ENCODE measurements at regions not wholly inside any gene's neighbourhood (a gene's known extent, or its start where the extent isn't known, plus 50 kb on each side); places are given as distances from the start of the nearest gene placed in this dataset.

DNA sequence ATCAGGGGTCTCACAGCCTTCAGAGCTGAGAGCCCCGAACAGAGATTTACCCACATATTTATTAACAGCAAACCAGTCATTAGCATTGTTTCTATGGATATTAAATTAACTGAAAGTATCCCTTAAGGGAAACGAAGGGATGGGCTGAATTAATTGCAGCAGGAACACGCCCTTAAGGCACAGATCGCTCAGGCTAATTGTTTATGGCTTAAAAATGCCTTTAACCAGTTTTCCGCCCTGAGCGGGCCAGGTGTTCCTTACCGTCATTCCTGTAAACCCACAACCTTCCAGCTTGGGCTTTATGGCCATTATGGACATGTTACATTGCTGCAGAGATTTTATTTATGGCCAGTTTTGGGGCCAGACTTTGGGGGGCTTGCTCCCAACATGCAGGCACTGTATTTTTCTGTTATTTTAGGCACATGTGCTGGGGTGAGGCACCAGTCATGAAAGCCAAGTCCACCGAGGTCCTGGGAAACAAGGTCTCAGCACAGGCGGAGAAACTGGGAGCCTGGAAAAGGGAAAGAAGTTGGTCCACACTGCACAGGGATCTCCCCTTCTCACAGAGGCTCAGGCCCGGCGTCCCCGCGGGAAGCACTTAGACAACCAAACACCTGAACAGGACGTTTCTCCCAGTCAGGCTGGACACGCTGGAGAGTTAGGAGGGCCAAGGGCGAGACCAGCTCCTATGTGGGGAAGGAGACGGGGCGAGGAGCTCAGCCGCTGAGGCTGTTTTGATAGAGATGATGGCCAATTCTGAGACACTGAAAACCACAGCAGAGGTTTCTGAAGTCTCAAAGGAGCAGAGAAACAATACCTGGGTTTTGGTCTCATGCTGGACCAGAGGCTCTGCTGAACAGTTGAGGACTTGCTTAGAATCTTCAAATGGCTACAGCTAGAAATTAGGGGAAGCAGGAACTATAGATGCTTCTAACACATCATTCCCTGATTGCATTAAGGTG lies 86.7 kb downstream of the TMEM18 start:
- H3K4me3 ChIP-seq (ENCODE audit: low read length) = no peak overlapping the region
- H3K27me3 Mint-ChIP-seq (ENCODE audit: insufficient read depth) = no peaks in the 10 kb centered on the region
- no peaks in the 10 kb centered on the region for H3K36me3 ChIP-seq (ENCODE audit: control insufficient read depth, insufficient read depth, low read length)
- H3K36me3 Mint-ChIP-seq (ENCODE audit: low read depth) = no peaks in the 10 kb centered on the region
- no peaks in the 10 kb centered on the region for H3K9me3 Mint-ChIP-seq
- 91% methylated on average over 14 to 18 of the region's 19 CpGs for WGBS, 2 experiments (ENCODE audit: insufficient coverage in 1 of 2, insufficient read length in 1 of 2)
- H3K27ac Mint-ChIP-seq = no peak overlapping the region
- no peaks in the 10 kb centered on the region for H3K4me1 Mint-ChIP-seq
- no peak for TF ChIP-seq CTCF (conservative IDR thresholded peaks at IDR 0.05)
- DNase-seq = peak; percentile 37
- no peaks in the 10 kb centered on the region for H3K4me1 ChIP-seq (ENCODE audit: control insufficient read depth, insufficient read depth, low read length)
- H3K27ac ChIP-seq (ENCODE audit: low read depth, low read length) = no peak overlapping the region
- H3K27me3 ChIP-seq (ENCODE audit: control insufficient read depth, insufficient read depth, low read length, poor library complexity, severe bottlenecking) = no peaks in the 10 kb centered on the region
- H3K4me3 Mint-ChIP-seq = no peak overlapping the region
- no peaks in the 10 kb centered on the region for H3K9me3 ChIP-seq (ENCODE audit: control insufficient read depth, low read length)
- H3K9ac ChIP-seq (ENCODE audit: extremely low read depth, low read length, poor library complexity, severe bottlenecking) = no peak overlapping the region

- Histone ChIP-seq H3K36me3 (ENCODE audit: control insufficient read depth, insufficient read depth, low read length) (no peaks in the 10 kb centered on the region), H3K4me1 (ENCODE audit: control insufficient read depth, insufficient read depth, low read length) (no peaks in the 10 kb centered on the region), H3K27me3 (ENCODE audit: control insufficient read depth, insufficient read depth, low read length, poor library complexity, severe bottlenecking) (no peaks in the 10 kb centered on the region), H3K4me3 (ENCODE audit: low read length) (no peak overlapping the region), H3K9ac (ENCODE audit: extremely low read depth, low read length, poor library complexity, severe bottlenecking) (no peak overlapping the region), H3K27ac (ENCODE audit: low read depth, low read length) (no peak overlapping the region), H3K9me3 (ENCODE audit: control insufficient read depth, low read length) (no peaks in the 10 kb centered on the region)
- Mint-ChIP-seq H3K36me3 (ENCODE audit: low read depth) (no peaks in the 10 kb centered on the region), H3K9me3 (no peaks in the 10 kb centered on the region), H3K4me3 (no peak overlapping the region), H3K4me1 (no peaks in the 10 kb centered on the region), H3K27ac (no peak overlapping the region), H3K27me3 (ENCODE audit: insufficient read depth) (no peaks in the 10 kb centered on the region)
- peak; percentile 59 for DNase-seq
- 89 to 93% methylated on average over 6 to 10 of the region's 10 CpGs for WGBS, 2 experiments (ENCODE audit: insufficient coverage in 1 of 2, insufficient read length in 1 of 2)
- TF ChIP-seq CTCF (conservative IDR thresholded peaks at IDR 0.05) = no peak
These were observed 87.7 kb downstream of the TMEM18 start for GRCh38 chr2:589281-590130.

DNA sequence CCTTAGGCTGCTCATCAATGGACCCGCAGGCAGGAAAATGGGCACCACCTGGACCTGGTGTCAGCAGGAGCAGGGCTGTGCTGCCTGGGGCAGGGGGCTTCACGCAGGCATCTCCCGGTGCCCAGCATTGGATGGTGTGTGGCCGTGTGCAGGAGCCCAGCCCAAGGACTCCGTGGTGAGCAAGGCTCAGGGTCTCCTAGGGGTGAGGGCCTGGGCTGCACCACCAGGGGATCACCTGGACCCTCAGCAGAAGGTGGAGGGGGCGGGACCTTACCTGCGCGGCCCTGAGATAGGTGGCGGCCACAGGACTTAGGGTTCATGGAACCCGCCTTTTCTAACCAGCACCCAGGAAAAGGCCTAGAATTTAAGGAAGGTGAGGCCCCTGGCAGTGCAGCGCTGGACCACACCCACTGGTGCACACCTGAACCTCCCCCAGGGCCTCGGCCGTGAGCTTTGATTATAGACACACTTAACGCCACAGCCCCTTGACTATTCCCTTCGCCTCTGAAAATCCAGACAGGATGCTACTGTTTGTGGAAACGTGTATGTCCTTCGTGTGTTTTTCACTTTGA lies 89.0 kb downstream of the TMEM18 start:
- no peaks in the 10 kb centered on the region for H3K4me1 ChIP-seq (ENCODE audit: control insufficient read depth, insufficient read depth, low read length)
- no peak for TF ChIP-seq CTCF (conservative IDR thresholded peaks at IDR 0.05)
- H3K36me3 ChIP-seq (ENCODE audit: control insufficient read depth, insufficient read depth, low read length) = no peaks in the 10 kb centered on the region
- Mint-ChIP-seq H3K36me3 (ENCODE audit: low read depth) (no peaks in the 10 kb centered on the region), H3K9me3 (no peaks in the 10 kb centered on the region), H3K4me3 (no peak overlapping the region), H3K4me1 (no peaks in the 10 kb centered on the region), H3K27me3 (ENCODE audit: insufficient read depth) (no peaks in the 10 kb centered on the region), H3K27ac (no peak overlapping the region)
- H3K9ac ChIP-seq (ENCODE audit: extremely low read depth, low read length, poor library complexity, severe bottlenecking) = no peak overlapping the region
- H3K9me3 ChIP-seq (ENCODE audit: control insufficient read depth, low read length) = no peaks in the 10 kb centered on the region
- H3K27ac ChIP-seq (ENCODE audit: low read depth, low read length) = no peak overlapping the region
- H3K4me3 ChIP-seq (ENCODE audit: low read length) = no peak overlapping the region
- H3K27me3 ChIP-seq (ENCODE audit: control insufficient read depth, insufficient read depth, low read length, poor library complexity, severe bottlenecking) = no peaks in the 10 kb centered on the region
- 95% methylated on average over 9 to 17 of the region's 17 CpGs for WGBS, 2 experiments (ENCODE audit: insufficient coverage in 1 of 2, insufficient read length in 1 of 2)
- DNase-seq = peak; percentile 32
